Neural cell (in vitro differentiated cells): ENCODE measurements at regions not wholly inside any gene's neighbourhood (a gene's known extent, or its start where the extent isn't known, plus 50 kb on each side); places are given as distances from the start of the nearest gene placed in this dataset.

ENCODE experiments used
- H2AFZ ChIP-seq: fragments of 200-600, 300-800 bp; sonication (generic), shearing (Covaris generic); 2 replicates; pipeline ENCODE4 v1.6.0; 2014; ENCODE audit warnings: low read depth, mild to moderate bottlenecking, antibody characterized with exemption, low read length, moderate library complexity
- H3F3A ChIP-seq: fragments of 200-600 bp; shearing (Covaris generic); 2 replicates; pipeline ENCODE4 v1.6.1; 2016; ENCODE audit warnings: mild to moderate bottlenecking, moderate library complexity, mixed read lengths, antibody characterized with exemption, low read length; ENCODE audit not compliant: insufficient read depth, poor library complexity, severe bottlenecking
- H3K27ac ChIP-seq: fragments of 200-600, 300-800 bp; sonication (generic), shearing (Covaris generic); 2 replicates; pipeline ENCODE4 v1.5.1; 2014; ENCODE audit warnings: mild to moderate bottlenecking, low read length, moderate library complexity
- H3K27me3 ChIP-seq: fragments of 300-800, 200-600 bp; sonication (generic), shearing (Covaris generic); 2 replicates; pipeline ENCODE4 v1.6.0; 2014; ENCODE audit warnings: mild to moderate bottlenecking, low read depth, low read length, moderate library complexity; ENCODE audit not compliant: insufficient read depth
- H3K36me3 ChIP-seq: fragments of 300-800, 200-600 bp; sonication (generic), shearing (Covaris generic); 2 replicates; pipeline ENCODE4 v1.5.1; 2014; ENCODE audit warnings: mild to moderate bottlenecking, antibody characterized with exemption, low read length, moderate library complexity; ENCODE audit not compliant: insufficient read depth
- H3K4me2 ChIP-seq: fragments of 300-800, 200-600 bp; sonication (generic), shearing (Covaris generic); 2 replicates; pipeline ENCODE4 v1.6.0; 2014; ENCODE audit warnings: mild to moderate bottlenecking, low read length
- H3K4me3 ChIP-seq: fragments of 300-800, 200-600 bp; sonication (generic), shearing (Covaris generic); 2 replicates; pipeline ENCODE4 v1.5.1; 2014; ENCODE audit warnings: mild to moderate bottlenecking, low read length, moderate library complexity
- H3K79me2 ChIP-seq: fragments of 200-600 bp; shearing (Covaris generic); replicated peaks from 2 replicates; pipeline ENCODE4 v1.6.0; 2014; ENCODE audit warnings: mild to moderate bottlenecking, low read length, moderate library complexity; ENCODE audit not compliant: insufficient read depth
- H3K9ac ChIP-seq: fragments of 300-800, 200-600 bp; sonication (generic), shearing (Covaris generic); 2 replicates; pipeline ENCODE4 v1.6.1; 2016; ENCODE audit warnings: mild to moderate bottlenecking, low read length, mixed read lengths
- H3K9me2 ChIP-seq: fragments of 200-600 bp; shearing (Covaris generic); 2 replicates; pipeline ENCODE4 v1.6.1; 2016; ENCODE audit warnings: mild to moderate bottlenecking, low read length, mixed read lengths; ENCODE audit not compliant: insufficient read depth
- H3K9me3 ChIP-seq: fragments of 200-600, 300-800 bp; sonication (generic), shearing (Covaris generic); 2 replicates; pipeline ENCODE4 v1.6.1; 2016; ENCODE audit warnings: mild to moderate bottlenecking, mixed run types, low read length, moderate library complexity, mixed read lengths
- H4K20me1 ChIP-seq: fragments of 200-600 bp; shearing (Covaris generic); 2 replicates; pipeline ENCODE4 v1.6.1; 2016; ENCODE audit warnings: mild to moderate bottlenecking, mixed run types; ENCODE audit not compliant: insufficient read depth
- EP300 ChIP-seq: fragments of 450-650 bp; conservative IDR thresholded peaks from 2 replicates; pipeline ENCODE4 v1.6.1; 2014; ENCODE audit warnings: antibody characterized with exemption, mild to moderate bottlenecking, moderate library complexity; ENCODE audit not compliant: poor library complexity, severe bottlenecking
- EZH2 ChIP-seq: fragments of 200-600, 300-800 bp; shearing (Covaris generic), sonication (generic); IDR thresholded peaks from 2 replicates; pipeline ENCODE4 v1.6.1; 2014; ENCODE audit warnings: antibody characterized with exemption, low read length, borderline replicate concordance, mild to moderate bottlenecking; ENCODE audit not compliant: insufficient read depth, poor library complexity, severe bottlenecking
- MXI1 ChIP-seq: fragments of 450-650 bp; conservative IDR thresholded peaks from 2 replicates; pipeline ENCODE4 v1.6.1; 2014; ENCODE audit warnings: antibody characterized with exemption, mild to moderate bottlenecking; ENCODE audit not compliant: poor library complexity, severe bottlenecking
- POLR2AphosphoS5 ChIP-seq: IDR thresholded peaks from 2 replicates; pipeline ENCODE4 v1.6.1; 2012
- RAD21 ChIP-seq: fragments of 450-650 bp; conservative IDR thresholded peaks from 2 replicates; pipeline ENCODE4 v1.6.1; 2014; ENCODE audit warnings: antibody characterized with exemption, mild to moderate bottlenecking, moderate library complexity
- SMC3 ChIP-seq: fragments of 450-650 bp; conservative IDR thresholded peaks from 2 replicates; pipeline ENCODE4 v1.6.1; 2014; ENCODE audit warnings: antibody characterized with exemption, mild to moderate bottlenecking, moderate library complexity; ENCODE audit not compliant: poor library complexity
- TAF1 ChIP-seq: IDR thresholded peaks from 2 replicates; pipeline ENCODE4 v1.6.1; 2012; ENCODE audit warnings: low read depth
- TF ChIP-seq, protein P1 (sequence below): IDR thresholded peaks from 2 replicates; pipeline ENCODE4 v1.6.1; 2012; ENCODE audit warnings: borderline replicate concordance
- TF ChIP-seq, protein P2 (sequence below): fragments of 450-650 bp; IDR thresholded peaks from 2 replicates; pipeline ENCODE4 v1.5.1; 2014; ENCODE audit warnings: antibody characterized with exemption, mild to moderate bottlenecking, moderate library complexity; ENCODE audit not compliant: poor library complexity, severe bottlenecking

DNA sequence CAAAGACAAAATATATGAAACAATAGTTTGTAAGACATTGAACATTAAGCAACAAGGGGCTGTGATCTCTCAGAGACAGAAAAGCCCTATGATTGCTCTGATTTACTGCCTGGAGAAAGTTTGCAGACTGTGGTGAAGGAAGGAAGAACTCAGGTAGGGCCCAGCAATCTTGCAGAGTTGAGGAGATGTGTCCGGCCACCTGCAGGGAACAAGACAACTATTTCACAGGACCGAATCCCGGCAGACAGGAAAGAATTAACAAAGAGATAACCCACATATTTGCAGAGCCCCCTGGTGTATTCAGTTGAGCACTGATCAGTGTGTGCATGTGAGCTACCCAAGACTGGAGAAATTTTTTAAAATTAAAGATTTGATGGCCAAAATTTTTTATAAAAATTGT lies 58.3 kb upstream of the FMN2 start:
- no peaks in the 10 kb centered on the region for H3K9me2 ChIP-seq
- H2AFZ ChIP-seq: no peak overlapping the region
- no peak overlapping the region for H3K4me3 ChIP-seq
- H4K20me1 ChIP-seq: no peaks in the 10 kb centered on the region
- no peaks in the 10 kb centered on the region for H3K27me3 ChIP-seq
- no peaks in the 10 kb centered on the region for H3K79me2 ChIP-seq
- H3F3A ChIP-seq: no peaks in the 10 kb centered on the region
- H3K9ac ChIP-seq: no peak overlapping the region
- TF ChIP-seq EP300 (no peak), EZH2 (no peak), MXI1 (no peak)
- no peak overlapping the region for H3K27ac ChIP-seq
- H3K9me3 ChIP-seq: no peaks in the 10 kb centered on the region
- no peak overlapping the region for H3K4me2 ChIP-seq
- H3K36me3 ChIP-seq: no peaks in the 10 kb centered on the region

- H3K27ac ChIP-seq: no peak overlapping the region
- TF ChIP-seq POLR2AphosphoS5 (no peak), MXI1 (no peak), TAF1 (no peak), SMC3 (no peak), RAD21 (no peak), EZH2 (no peak), EP300 (no peak)
- TF ChIP-seq, protein P1, sequence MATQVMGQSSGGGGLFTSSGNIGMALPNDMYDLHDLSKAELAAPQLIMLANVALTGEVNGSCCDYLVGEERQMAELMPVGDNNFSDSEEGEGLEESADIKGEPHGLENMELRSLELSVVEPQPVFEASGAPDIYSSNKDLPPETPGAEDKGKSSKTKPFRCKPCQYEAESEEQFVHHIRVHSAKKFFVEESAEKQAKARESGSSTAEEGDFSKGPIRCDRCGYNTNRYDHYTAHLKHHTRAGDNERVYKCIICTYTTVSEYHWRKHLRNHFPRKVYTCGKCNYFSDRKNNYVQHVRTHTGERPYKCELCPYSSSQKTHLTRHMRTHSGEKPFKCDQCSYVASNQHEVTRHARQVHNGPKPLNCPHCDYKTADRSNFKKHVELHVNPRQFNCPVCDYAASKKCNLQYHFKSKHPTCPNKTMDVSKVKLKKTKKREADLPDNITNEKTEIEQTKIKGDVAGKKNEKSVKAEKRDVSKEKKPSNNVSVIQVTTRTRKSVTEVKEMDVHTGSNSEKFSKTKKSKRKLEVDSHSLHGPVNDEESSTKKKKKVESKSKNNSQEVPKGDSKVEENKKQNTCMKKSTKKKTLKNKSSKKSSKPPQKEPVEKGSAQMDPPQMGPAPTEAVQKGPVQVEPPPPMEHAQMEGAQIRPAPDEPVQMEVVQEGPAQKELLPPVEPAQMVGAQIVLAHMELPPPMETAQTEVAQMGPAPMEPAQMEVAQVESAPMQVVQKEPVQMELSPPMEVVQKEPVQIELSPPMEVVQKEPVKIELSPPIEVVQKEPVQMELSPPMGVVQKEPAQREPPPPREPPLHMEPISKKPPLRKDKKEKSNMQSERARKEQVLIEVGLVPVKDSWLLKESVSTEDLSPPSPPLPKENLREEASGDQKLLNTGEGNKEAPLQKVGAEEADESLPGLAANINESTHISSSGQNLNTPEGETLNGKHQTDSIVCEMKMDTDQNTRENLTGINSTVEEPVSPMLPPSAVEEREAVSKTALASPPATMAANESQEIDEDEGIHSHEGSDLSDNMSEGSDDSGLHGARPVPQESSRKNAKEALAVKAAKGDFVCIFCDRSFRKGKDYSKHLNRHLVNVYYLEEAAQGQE: no peak
- TF ChIP-seq, protein P2, sequence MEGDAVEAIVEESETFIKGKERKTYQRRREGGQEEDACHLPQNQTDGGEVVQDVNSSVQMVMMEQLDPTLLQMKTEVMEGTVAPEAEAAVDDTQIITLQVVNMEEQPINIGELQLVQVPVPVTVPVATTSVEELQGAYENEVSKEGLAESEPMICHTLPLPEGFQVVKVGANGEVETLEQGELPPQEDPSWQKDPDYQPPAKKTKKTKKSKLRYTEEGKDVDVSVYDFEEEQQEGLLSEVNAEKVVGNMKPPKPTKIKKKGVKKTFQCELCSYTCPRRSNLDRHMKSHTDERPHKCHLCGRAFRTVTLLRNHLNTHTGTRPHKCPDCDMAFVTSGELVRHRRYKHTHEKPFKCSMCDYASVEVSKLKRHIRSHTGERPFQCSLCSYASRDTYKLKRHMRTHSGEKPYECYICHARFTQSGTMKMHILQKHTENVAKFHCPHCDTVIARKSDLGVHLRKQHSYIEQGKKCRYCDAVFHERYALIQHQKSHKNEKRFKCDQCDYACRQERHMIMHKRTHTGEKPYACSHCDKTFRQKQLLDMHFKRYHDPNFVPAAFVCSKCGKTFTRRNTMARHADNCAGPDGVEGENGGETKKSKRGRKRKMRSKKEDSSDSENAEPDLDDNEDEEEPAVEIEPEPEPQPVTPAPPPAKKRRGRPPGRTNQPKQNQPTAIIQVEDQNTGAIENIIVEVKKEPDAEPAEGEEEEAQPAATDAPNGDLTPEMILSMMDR: no peak
- no peaks in the 10 kb centered on the region for H3K36me3 ChIP-seq
Observed at GRCh38 chr1:240036526-240036925, 55.2 kb upstream of the FMN2 start.

More at GRCh38 chr1:240036526-240036925, 55.2 kb upstream of the FMN2 start:
- Histone ChIP-seq H3K9me2 (no peaks in the 10 kb centered on the region), H3K4me3 (no peak overlapping the region), H4K20me1 (no peaks in the 10 kb centered on the region), H2AFZ (no peak overlapping the region), H3K27me3 (no peaks in the 10 kb centered on the region), H3K79me2 (no peaks in the 10 kb centered on the region), H3K4me2 (no peak overlapping the region), H3F3A (no peaks in the 10 kb centered on the region), H3K9me3 (no peaks in the 10 kb centered on the region), H3K9ac (no peak overlapping the region)
